Body of pancreas (tissue), 4 donors: ENCODE measurements at regions not wholly inside any gene's neighbourhood (a gene's known extent, or its start where the extent isn't known, plus 50 kb on each side); places are given as distances from the start of the nearest gene placed in this dataset.

Experiments used
- POLR2A ChIP-seq, 3 donors: fragments of 450-650 bp; IDR thresholded peaks; one replicate each; pipeline ENCODE4 v1.6.1; 2016; ENCODE audit warnings: antibody characterized with exemption in 3 of 3, mild to moderate bottlenecking in 2 of 3
- TF ChIP-seq, protein P1 (sequence below), 7 experiments: fragments of 450-650 bp in 4 of 7; fragments of 200-600 bp in 3 of 7; sonication (generic) in 3 of 7; IDR thresholded peaks; one replicate each; pipeline ENCODE4 v1.5.1; 2016 to 2019; ENCODE audit warnings: antibody characterized with exemption in 7 of 7

- TF ChIP-seq POLR2A (IDR thresholded peaks at IDR 0.05), result no peak
- TF ChIP-seq, protein P1, sequence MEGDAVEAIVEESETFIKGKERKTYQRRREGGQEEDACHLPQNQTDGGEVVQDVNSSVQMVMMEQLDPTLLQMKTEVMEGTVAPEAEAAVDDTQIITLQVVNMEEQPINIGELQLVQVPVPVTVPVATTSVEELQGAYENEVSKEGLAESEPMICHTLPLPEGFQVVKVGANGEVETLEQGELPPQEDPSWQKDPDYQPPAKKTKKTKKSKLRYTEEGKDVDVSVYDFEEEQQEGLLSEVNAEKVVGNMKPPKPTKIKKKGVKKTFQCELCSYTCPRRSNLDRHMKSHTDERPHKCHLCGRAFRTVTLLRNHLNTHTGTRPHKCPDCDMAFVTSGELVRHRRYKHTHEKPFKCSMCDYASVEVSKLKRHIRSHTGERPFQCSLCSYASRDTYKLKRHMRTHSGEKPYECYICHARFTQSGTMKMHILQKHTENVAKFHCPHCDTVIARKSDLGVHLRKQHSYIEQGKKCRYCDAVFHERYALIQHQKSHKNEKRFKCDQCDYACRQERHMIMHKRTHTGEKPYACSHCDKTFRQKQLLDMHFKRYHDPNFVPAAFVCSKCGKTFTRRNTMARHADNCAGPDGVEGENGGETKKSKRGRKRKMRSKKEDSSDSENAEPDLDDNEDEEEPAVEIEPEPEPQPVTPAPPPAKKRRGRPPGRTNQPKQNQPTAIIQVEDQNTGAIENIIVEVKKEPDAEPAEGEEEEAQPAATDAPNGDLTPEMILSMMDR (IDR thresholded peaks at IDR 0.05), result no peak
Measured at GRCh38 chr10:61836888-61837754, 64.4 kb upstream of the ARID5B start.
